WTC11 (cell line): ENCODE measurements at regions not wholly inside any gene's neighbourhood (a gene's known extent, or its start where the extent isn't known, plus 50 kb on each side); places are given as distances from the start of the nearest gene placed in this dataset.

Experiments
- ATAC-seq: fragments of 200-7000 bp; cut with Tn5 transposase; 2 replicates; pipeline ENCODE4 v1.10.0; 2021; ENCODE audit warnings: mild to moderate bottlenecking, moderate library complexity
- CTCF ChIA-PET: fragments of 300-600 bp; sonication (Branson Sonifier 250); formaldehyde crosslinking; loops from one replicate; lab custom pipeline; 2021; ENCODE audit warnings: antibody characterized with exemption; lab: Charles Lee
- POLR2A ChIA-PET: fragments of 350-600 bp; sonication (Branson Sonifier 250); formaldehyde crosslinking; loops from one replicate; lab custom pipeline; 2021; ENCODE audit warnings: antibody characterized with exemption; lab: Charles Lee
- DNase-seq: peaks from one replicate; pipeline ENCODE4 v3.0.0; 2021; ENCODE audit warnings: low spot score
- H3K27ac Mint-ChIP-seq: 2 replicates; pipeline ENCODE4 v1.8.0; 2021; ENCODE audit warnings: mixed read lengths
- H3K27me3 Mint-ChIP-seq: 2 replicates; pipeline ENCODE4 v1.8.0; 2021; ENCODE audit warnings: low read depth, mild to moderate bottlenecking, moderate library complexity, mixed read lengths
- H3K36me3 Mint-ChIP-seq: 2 replicates; pipeline ENCODE4 v1.8.0; 2021; ENCODE audit warnings: mixed read lengths
- H3K4me1 Mint-ChIP-seq: 2 replicates; pipeline ENCODE4 v1.8.0; 2022; ENCODE audit warnings: mixed read lengths
- H3K4me3 Mint-ChIP-seq: 2 replicates; pipeline ENCODE4 v1.8.0; 2021; ENCODE audit warnings: mild to moderate bottlenecking, moderate library complexity, mixed read lengths
- H3K9me3 Mint-ChIP-seq: 2 replicates; pipeline ENCODE4 v1.8.0; 2021; ENCODE audit warnings: mixed read lengths
- ATF2 ChIP-seq: sonication (generic); formaldehyde crosslinking; IDR thresholded peaks from 2 replicates; pipeline ENCODE4 v1.8.1; 2022; ENCODE audit warnings: low read depth, missing genetic modification reagents, borderline replicate concordance
- ERG ChIP-seq: fragments of 250-450 bp; sonication (Bioruptor Pico); IDR thresholded peaks from 2 replicates; pipeline ENCODE4 v1.8.0; 2021; ENCODE audit warnings: mild to moderate bottlenecking
- FOXJ3 ChIP-seq: sonication (generic); formaldehyde crosslinking; IDR thresholded peaks from 2 replicates; pipeline ENCODE4 v1.9.0; 2021; ENCODE audit warnings: missing genetic modification reagents, mild to moderate bottlenecking, borderline replicate concordance
- JAZF1 ChIP-seq: fragments of 250-450 bp; sonication (Bioruptor Pico); IDR thresholded peaks from 2 replicates; pipeline ENCODE4 v1.9.0; 2021; ENCODE audit warnings: moderate library complexity, mild to moderate bottlenecking, inconsistent platforms
- MLX ChIP-seq: sonication (generic); formaldehyde crosslinking; IDR thresholded peaks from 2 replicates; pipeline ENCODE4 v1.8.1; 2023; ENCODE audit warnings: mild to moderate bottlenecking, missing genetic modification reagents, moderate library complexity
- NR1H2 ChIP-seq: sonication (generic); formaldehyde crosslinking; IDR thresholded peaks from 2 replicates; pipeline ENCODE4 v1.9.0; 2021; ENCODE audit warnings: mild to moderate bottlenecking, moderate library complexity, missing genetic modification reagents
- NR3C1 ChIP-seq: sonication (generic); formaldehyde crosslinking; conservative IDR thresholded peaks from 2 replicates; pipeline ENCODE4 v1.8.1; 2023; ENCODE audit warnings: low read depth, mild to moderate bottlenecking, missing genetic modification reagents
- PRDM15 ChIP-seq: sonication (generic); formaldehyde crosslinking; IDR thresholded peaks from 2 replicates; pipeline ENCODE4 v1.8.0; 2022; ENCODE audit warnings: missing genetic modification reagents
- SP1 ChIP-seq: sonication (generic); formaldehyde crosslinking; conservative IDR thresholded peaks from 2 replicates; pipeline ENCODE4 v1.8.1; 2022; ENCODE audit warnings: missing genetic modification reagents
- USF1 ChIP-seq: sonication (generic); formaldehyde crosslinking; IDR thresholded peaks from 2 replicates; pipeline ENCODE4 v1.8.0; 2022; ENCODE audit warnings: mild to moderate bottlenecking, missing genetic modification reagents
- ZNF317 ChIP-seq: sonication (generic); formaldehyde crosslinking; IDR thresholded peaks from 2 replicates; pipeline ENCODE4 v1.8.1; 2023; ENCODE audit warnings: low read depth, mild to moderate bottlenecking, moderate library complexity, missing genetic modification reagents, borderline replicate concordance
- ZNF423 ChIP-seq: fragments of 250-450 bp; sonication (Bioruptor Pico); IDR thresholded peaks from 2 replicates; pipeline ENCODE4 v2.1.2; 2022; ENCODE audit warnings: mild to moderate bottlenecking, moderate library complexity
- ZNF671 ChIP-seq: fragments of 250-450 bp; sonication (Bioruptor Pico); IDR thresholded peaks from 2 replicates; pipeline ENCODE4 v1.8.0; 2021; ENCODE audit warnings: mild to moderate bottlenecking
- TF ChIP-seq, protein P1 (sequence below): sonication (generic); formaldehyde crosslinking; IDR thresholded peaks from 2 replicates; pipeline ENCODE4 v1.8.1; 2022; ENCODE audit warnings: low read depth, mild to moderate bottlenecking, moderate library complexity, missing genetic modification reagents, borderline replicate concordance
- TF ChIP-seq, protein P2 (sequence below): sonication (generic); formaldehyde crosslinking; conservative IDR thresholded peaks from 2 replicates; pipeline ENCODE4 v1.8.1; 2022; ENCODE audit warnings: mild to moderate bottlenecking, missing genetic modification reagents
- TF ChIP-seq, protein P3 (sequence below): sonication (generic); formaldehyde crosslinking; IDR thresholded peaks from 2 replicates; pipeline ENCODE4 v1.8.1; 2022; ENCODE audit warnings: mild to moderate bottlenecking, missing genetic modification reagents, moderate library complexity, borderline replicate concordance
- TF ChIP-seq, protein P4 (sequence below): fragments of 250-450 bp; sonication (Bioruptor Pico); IDR thresholded peaks from 2 replicates; pipeline ENCODE4 v1.9.0; 2021; ENCODE audit warnings: mild to moderate bottlenecking, borderline replicate concordance

GRCh38 chr18:78034755-78035154, 785.1 kb downstream of the GALR1 start:
- POLR2A ChIA-PET, result no interaction called here
- H3K9me3 Mint-ChIP-seq, result peaks cover 43% of the 10 kb centered on the region
- TF ChIP-seq, protein P1, sequence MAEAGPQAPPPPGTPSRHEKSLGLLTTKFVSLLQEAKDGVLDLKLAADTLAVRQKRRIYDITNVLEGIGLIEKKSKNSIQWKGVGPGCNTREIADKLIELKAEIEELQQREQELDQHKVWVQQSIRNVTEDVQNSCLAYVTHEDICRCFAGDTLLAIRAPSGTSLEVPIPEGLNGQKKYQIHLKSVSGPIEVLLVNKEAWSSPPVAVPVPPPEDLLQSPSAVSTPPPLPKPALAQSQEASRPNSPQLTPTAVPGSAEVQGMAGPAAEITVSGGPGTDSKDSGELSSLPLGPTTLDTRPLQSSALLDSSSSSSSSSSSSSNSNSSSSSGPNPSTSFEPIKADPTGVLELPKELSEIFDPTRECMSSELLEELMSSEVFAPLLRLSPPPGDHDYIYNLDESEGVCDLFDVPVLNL (CRISPR knock-in tag), result no peak
- no peak for TF ChIP-seq ZNF423 (CRISPR knock-in tag)
- TF ChIP-seq, protein P2, sequence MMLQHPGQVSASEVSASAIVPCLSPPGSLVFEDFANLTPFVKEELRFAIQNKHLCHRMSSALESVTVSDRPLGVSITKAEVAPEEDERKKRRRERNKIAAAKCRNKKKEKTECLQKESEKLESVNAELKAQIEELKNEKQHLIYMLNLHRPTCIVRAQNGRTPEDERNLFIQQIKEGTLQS, result no peak
- TF ChIP-seq ATF2 (CRISPR knock-in tag), result no peak
- TF ChIP-seq, all 79 proteins: peak for 0
- ATAC-seq (no peak), DNase-seq (no peak)
- CTCF ChIA-PET, result no interaction called here
- Mint-ChIP-seq H3K4me1 (peaks cover 14% of the 10 kb centered on the region), H3K4me3 (no peak overlapping the region), H3K36me3 (peaks cover 36% of the 10 kb centered on the region), H3K27ac (no peak overlapping the region), H3K27me3 (peaks cover 7% of the 10 kb centered on the region)

DNA sequence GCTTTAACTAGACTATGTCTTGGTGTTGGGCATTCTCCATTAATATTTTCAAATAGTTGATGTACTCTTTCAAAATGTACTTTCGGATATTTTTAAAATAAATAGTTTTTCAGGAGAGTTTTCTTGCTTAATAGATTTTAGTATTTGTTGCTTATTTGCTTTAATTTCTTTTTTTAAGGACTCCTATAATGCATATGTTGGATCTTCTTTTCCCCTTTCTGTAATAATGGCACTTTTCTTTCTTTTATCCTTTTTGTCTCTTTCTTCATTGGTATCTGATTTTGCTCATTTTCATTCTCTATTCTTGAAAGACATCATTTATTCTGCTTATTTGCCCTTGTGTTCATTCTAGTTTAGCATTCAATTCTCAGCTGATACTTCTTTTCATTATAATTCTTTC, 791.6 kb downstream of the GALR1 start:
- no peak overlapping the region for H3K27ac Mint-ChIP-seq
- peaks cover 56% of the 10 kb centered on the region for H3K36me3 Mint-ChIP-seq
- no peaks in the 10 kb centered on the region; the same call in 1 of the 2 replicates for H3K27me3 Mint-ChIP-seq
- ChIA-PET CTCF (no interaction called here), POLR2A (no interaction called here)
- H3K4me1 Mint-ChIP-seq, result 0 out of 2 replicates have a peak, but pooled peaks cover 5% of the 10 kb centered on the region
- DNase-seq (no peak), ATAC-seq (no peak)
- no peak overlapping the region for H3K4me3 Mint-ChIP-seq
- H3K9me3 Mint-ChIP-seq, result peaks cover 70% of the 10 kb centered on the region
- no peak for TF ChIP-seq ZNF317 (CRISPR knock-in tag)
- TF ChIP-seq USF1 (CRISPR knock-in tag), result no peak
- TF ChIP-seq SP1 (CRISPR knock-in tag), result no peak
- no peak for TF ChIP-seq JAZF1 (CRISPR knock-in tag)
- TF ChIP-seq, protein P3, sequence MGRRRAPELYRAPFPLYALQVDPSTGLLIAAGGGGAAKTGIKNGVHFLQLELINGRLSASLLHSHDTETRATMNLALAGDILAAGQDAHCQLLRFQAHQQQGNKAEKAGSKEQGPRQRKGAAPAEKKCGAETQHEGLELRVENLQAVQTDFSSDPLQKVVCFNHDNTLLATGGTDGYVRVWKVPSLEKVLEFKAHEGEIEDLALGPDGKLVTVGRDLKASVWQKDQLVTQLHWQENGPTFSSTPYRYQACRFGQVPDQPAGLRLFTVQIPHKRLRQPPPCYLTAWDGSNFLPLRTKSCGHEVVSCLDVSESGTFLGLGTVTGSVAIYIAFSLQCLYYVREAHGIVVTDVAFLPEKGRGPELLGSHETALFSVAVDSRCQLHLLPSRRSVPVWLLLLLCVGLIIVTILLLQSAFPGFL, result no peak
- no peak for TF ChIP-seq MLX (CRISPR knock-in tag)
- TF ChIP-seq, protein P1 (CRISPR knock-in tag), result no peak
- TF ChIP-seq FOXJ3 (CRISPR knock-in tag), result no peak
- TF ChIP-seq PRDM15 (CRISPR knock-in tag), result no peak
- TF ChIP-seq NR3C1 (CRISPR knock-in tag), result no peak
- no peak for TF ChIP-seq ERG (CRISPR knock-in tag)
- TF ChIP-seq NR1H2 (CRISPR knock-in tag), result no peak
- TF ChIP-seq, protein P4, sequence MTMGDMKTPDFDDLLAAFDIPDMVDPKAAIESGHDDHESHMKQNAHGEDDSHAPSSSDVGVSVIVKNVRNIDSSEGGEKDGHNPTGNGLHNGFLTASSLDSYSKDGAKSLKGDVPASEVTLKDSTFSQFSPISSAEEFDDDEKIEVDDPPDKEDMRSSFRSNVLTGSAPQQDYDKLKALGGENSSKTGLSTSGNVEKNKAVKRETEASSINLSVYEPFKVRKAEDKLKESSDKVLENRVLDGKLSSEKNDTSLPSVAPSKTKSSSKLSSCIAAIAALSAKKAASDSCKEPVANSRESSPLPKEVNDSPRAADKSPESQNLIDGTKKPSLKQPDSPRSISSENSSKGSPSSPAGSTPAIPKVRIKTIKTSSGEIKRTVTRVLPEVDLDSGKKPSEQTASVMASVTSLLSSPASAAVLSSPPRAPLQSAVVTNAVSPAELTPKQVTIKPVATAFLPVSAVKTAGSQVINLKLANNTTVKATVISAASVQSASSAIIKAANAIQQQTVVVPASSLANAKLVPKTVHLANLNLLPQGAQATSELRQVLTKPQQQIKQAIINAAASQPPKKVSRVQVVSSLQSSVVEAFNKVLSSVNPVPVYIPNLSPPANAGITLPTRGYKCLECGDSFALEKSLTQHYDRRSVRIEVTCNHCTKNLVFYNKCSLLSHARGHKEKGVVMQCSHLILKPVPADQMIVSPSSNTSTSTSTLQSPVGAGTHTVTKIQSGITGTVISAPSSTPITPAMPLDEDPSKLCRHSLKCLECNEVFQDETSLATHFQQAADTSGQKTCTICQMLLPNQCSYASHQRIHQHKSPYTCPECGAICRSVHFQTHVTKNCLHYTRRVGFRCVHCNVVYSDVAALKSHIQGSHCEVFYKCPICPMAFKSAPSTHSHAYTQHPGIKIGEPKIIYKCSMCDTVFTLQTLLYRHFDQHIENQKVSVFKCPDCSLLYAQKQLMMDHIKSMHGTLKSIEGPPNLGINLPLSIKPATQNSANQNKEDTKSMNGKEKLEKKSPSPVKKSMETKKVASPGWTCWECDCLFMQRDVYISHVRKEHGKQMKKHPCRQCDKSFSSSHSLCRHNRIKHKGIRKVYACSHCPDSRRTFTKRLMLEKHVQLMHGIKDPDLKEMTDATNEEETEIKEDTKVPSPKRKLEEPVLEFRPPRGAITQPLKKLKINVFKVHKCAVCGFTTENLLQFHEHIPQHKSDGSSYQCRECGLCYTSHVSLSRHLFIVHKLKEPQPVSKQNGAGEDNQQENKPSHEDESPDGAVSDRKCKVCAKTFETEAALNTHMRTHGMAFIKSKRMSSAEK (CRISPR knock-in tag), result no peak
- TF ChIP-seq ZNF671 (CRISPR knock-in tag), result no peak
